HEK293 (cell line): ENCODE measurements at regions not wholly inside any gene's neighbourhood (a gene's known extent, or its start where the extent isn't known, plus 50 kb on each side); places are given as distances from the start of the nearest gene placed in this dataset.

ENCODE experiments used
- CTCF ChIA-PET: fragments of 350-600 bp; formaldehyde crosslinking; extraction: SDS; loops from one replicate; lab custom pipeline; 2021; ENCODE audit warnings: antibody characterized with exemption; lab: Yijun Ruan, JAX
- POLR2A ChIA-PET: fragments of 300-600 bp; formaldehyde crosslinking; extraction: SDS; loops from one replicate; lab custom pipeline; 2020; ENCODE audit warnings: antibody characterized with exemption, inconsistent platforms; lab: Yijun Ruan, JAX
- H3K27ac ChIP-seq: fragments of 200-500 bp; sonication (Bioruptor generic); 2 replicates; pipeline ENCODE4 v1.5.1; 2014; ENCODE audit warnings: low read depth, low read length, control low read depth, inconsistent platforms; ENCODE audit errors: extremely low read depth
- H3K36me3 ChIP-seq, 2 experiments: fragments of 200-500 bp in 1 of 2; sonication (Bioruptor generic) in 1 of 2; 1 replicate in 1 of 2; 2 replicates in 1 of 2; pipeline ENCODE4 v1.5.1; 2014 to 2017; ENCODE audit warnings: inconsistent platforms in 2 of 2, low read length in 2 of 2; ENCODE audit not compliant: control insufficient read depth in 2 of 2, insufficient read depth in 1 of 2
- H3K4me1 ChIP-seq: fragments of 200-500 bp; sonication (Bioruptor generic); 2 replicates; pipeline ENCODE4 v1.5.1; 2014; ENCODE audit warnings: mild to moderate bottlenecking, low read length, inconsistent platforms; ENCODE audit not compliant: control insufficient read depth, insufficient read depth
- H3K4me3 ChIP-seq: 2 replicates; pipeline ENCODE4 v1.5.1; 2011; ENCODE audit warnings: low read depth, mild to moderate bottlenecking, control low read depth, low read length, moderate library complexity
- H3K9me3 ChIP-seq: fragments of 200-500 bp; sonication (Bioruptor generic); 2 replicates; pipeline ENCODE4 v1.5.1; 2014; ENCODE audit warnings: low read depth, low read length, inconsistent platforms; ENCODE audit not compliant: control insufficient read depth, insufficient read depth
- EGR2 ChIP-seq: fragments of 450-650 bp; formaldehyde crosslinking; IDR thresholded peaks from 2 replicates; pipeline ENCODE4 v1.5.1; 2016; ENCODE audit warnings: low read depth, missing biosample characterization, missing genetic modification characterization
- OVOL3 ChIP-seq: fragments of 450-650 bp; formaldehyde crosslinking; IDR thresholded peaks from 2 replicates; pipeline ENCODE4 v1.5.1; 2016; ENCODE audit warnings: missing biosample characterization, missing genetic modification characterization
- REPIN1 ChIP-seq: fragments of 450-650 bp; formaldehyde crosslinking; IDR thresholded peaks from 2 replicates; pipeline ENCODE4 v1.5.1; 2017; ENCODE audit warnings: missing biosample characterization, missing genetic modification characterization, low read depth
- SP3 ChIP-seq: fragments of 450-650 bp; formaldehyde crosslinking; IDR thresholded peaks from 2 replicates; pipeline ENCODE4 v1.5.1; 2016; ENCODE audit warnings: missing biosample characterization, missing genetic modification characterization
- ZBTB17 ChIP-seq: fragments of 450-650 bp; formaldehyde crosslinking; IDR thresholded peaks from 2 replicates; pipeline ENCODE4 v1.5.1; 2016; ENCODE audit warnings: missing biosample characterization, missing genetic modification characterization
- ZFHX2 ChIP-seq: fragments of 450-650 bp; formaldehyde crosslinking; conservative IDR thresholded peaks from 2 replicates; pipeline ENCODE4 v1.5.1; 2016; ENCODE audit warnings: missing biosample characterization, missing genetic modification characterization
- ZFP3 ChIP-seq: fragments of 450-650 bp; formaldehyde crosslinking; IDR thresholded peaks from 2 replicates; pipeline ENCODE4 v1.5.1; 2016; ENCODE audit warnings: low read depth, missing biosample characterization, missing genetic modification characterization
- ZNF138 ChIP-seq: fragments of 450-650 bp; formaldehyde crosslinking; IDR thresholded peaks from 2 replicates; pipeline ENCODE4 v1.5.1; 2016; ENCODE audit warnings: missing biosample characterization, missing genetic modification characterization, borderline replicate concordance
- ZNF169 ChIP-seq: fragments of 450-650 bp; formaldehyde crosslinking; IDR thresholded peaks from 2 replicates; pipeline ENCODE4 v1.5.1; 2016; ENCODE audit warnings: missing biosample characterization, missing genetic modification characterization
- ZNF184 ChIP-seq: fragments of 450-650 bp; IDR thresholded peaks from 2 replicates; pipeline ENCODE4 v1.5.1; 2018; ENCODE audit warnings: missing biosample characterization, mild to moderate bottlenecking, missing genetic modification characterization
- ZNF266 ChIP-seq: fragments of 450-650 bp; formaldehyde crosslinking; IDR thresholded peaks from 2 replicates; pipeline ENCODE4 v1.5.1; 2016; ENCODE audit warnings: missing biosample characterization, missing genetic modification characterization, low read depth
- ZNF292 ChIP-seq: fragments of 450-650 bp; formaldehyde crosslinking; IDR thresholded peaks from 2 replicates; pipeline ENCODE4 v1.5.1; 2016; ENCODE audit warnings: low read depth, missing biosample characterization, missing genetic modification characterization, borderline replicate concordance
- ZNF404 ChIP-seq: fragments of 450-650 bp; formaldehyde crosslinking; IDR thresholded peaks from 2 replicates; pipeline ENCODE4 v1.5.1; 2017; ENCODE audit warnings: missing biosample characterization, missing genetic modification characterization
- ZNF521 ChIP-seq: fragments of 450-650 bp; formaldehyde crosslinking; IDR thresholded peaks from 2 replicates; pipeline ENCODE4 v1.5.1; 2017; ENCODE audit warnings: missing biosample characterization, mild to moderate bottlenecking, missing genetic modification characterization
- ZNF529 ChIP-seq: fragments of 450-650 bp; formaldehyde crosslinking; IDR thresholded peaks from 2 replicates; pipeline ENCODE4 v1.5.1; 2017; ENCODE audit warnings: missing genetic modification characterization, missing biosample characterization; ENCODE audit not compliant: insufficient replicate concordance
- ZNF596 ChIP-seq: fragments of 450-650 bp; IDR thresholded peaks from 2 replicates; pipeline ENCODE4 v1.5.0; 2018; ENCODE audit warnings: missing biosample characterization, mild to moderate bottlenecking, missing genetic modification characterization, moderate library complexity
- ZNF623 ChIP-seq: fragments of 450-650 bp; formaldehyde crosslinking; IDR thresholded peaks from 2 replicates; pipeline ENCODE4 v1.5.1; 2016; ENCODE audit warnings: missing biosample characterization, missing genetic modification characterization
- ZNF639 ChIP-seq: fragments of 450-650 bp; formaldehyde crosslinking; IDR thresholded peaks from 2 replicates; pipeline ENCODE4 v1.5.1; 2016; ENCODE audit warnings: missing biosample characterization, missing genetic modification characterization
- ZNF677 ChIP-seq: fragments of 450-650 bp; IDR thresholded peaks from 2 replicates; pipeline ENCODE4 v1.5.0; 2018; ENCODE audit warnings: missing biosample characterization, mild to moderate bottlenecking, missing genetic modification characterization, moderate library complexity
- ZNF747 ChIP-seq: fragments of 450-650 bp; formaldehyde crosslinking; IDR thresholded peaks from 2 replicates; pipeline ENCODE4 v1.5.1; 2016; ENCODE audit warnings: missing biosample characterization, missing genetic modification characterization
- ZNF76 ChIP-seq: fragments of 450-650 bp; formaldehyde crosslinking; IDR thresholded peaks from 2 replicates; pipeline ENCODE4; 2016; ENCODE audit warnings: low read depth, missing biosample characterization, missing genetic modification characterization, borderline replicate concordance
- ZNF768 ChIP-seq: fragments of 450-650 bp; formaldehyde crosslinking; IDR thresholded peaks from 2 replicates; pipeline ENCODE4 v1.5.1; 2018; ENCODE audit warnings: missing biosample characterization, mild to moderate bottlenecking, missing genetic modification characterization
- ZNF837 ChIP-seq: fragments of 450-650 bp; formaldehyde crosslinking; IDR thresholded peaks from 2 replicates; pipeline ENCODE4 v1.5.1; 2016; ENCODE audit warnings: missing biosample characterization, missing genetic modification characterization
- ZSCAN4 ChIP-seq: fragments of 450-650 bp; formaldehyde crosslinking; IDR thresholded peaks from 2 replicates; pipeline ENCODE4 v1.5.1; 2017; ENCODE audit warnings: missing biosample characterization, missing genetic modification characterization
- TF ChIP-seq, protein P1 (sequence below): fragments of 450-650 bp; formaldehyde crosslinking; IDR thresholded peaks from 2 replicates; pipeline ENCODE4 v1.5.1; 2016; ENCODE audit warnings: missing biosample characterization, missing genetic modification characterization
- TF ChIP-seq, protein P2 (sequence below): fragments of 450-650 bp; formaldehyde crosslinking; IDR thresholded peaks from 2 replicates; pipeline ENCODE4 v1.5.1; 2016; ENCODE audit warnings: missing biosample characterization, missing genetic modification characterization
- TF ChIP-seq, protein P3 (sequence below): fragments of 450-650 bp; formaldehyde crosslinking; IDR thresholded peaks from 2 replicates; pipeline ENCODE4 v1.5.1; 2017; ENCODE audit warnings: missing biosample characterization, missing genetic modification characterization
- TF ChIP-seq, protein P4 (sequence below): fragments of 450-650 bp; formaldehyde crosslinking; IDR thresholded peaks from 2 replicates; pipeline ENCODE4 v1.5.1; 2016; ENCODE audit warnings: missing biosample characterization, missing genetic modification characterization

DNA sequence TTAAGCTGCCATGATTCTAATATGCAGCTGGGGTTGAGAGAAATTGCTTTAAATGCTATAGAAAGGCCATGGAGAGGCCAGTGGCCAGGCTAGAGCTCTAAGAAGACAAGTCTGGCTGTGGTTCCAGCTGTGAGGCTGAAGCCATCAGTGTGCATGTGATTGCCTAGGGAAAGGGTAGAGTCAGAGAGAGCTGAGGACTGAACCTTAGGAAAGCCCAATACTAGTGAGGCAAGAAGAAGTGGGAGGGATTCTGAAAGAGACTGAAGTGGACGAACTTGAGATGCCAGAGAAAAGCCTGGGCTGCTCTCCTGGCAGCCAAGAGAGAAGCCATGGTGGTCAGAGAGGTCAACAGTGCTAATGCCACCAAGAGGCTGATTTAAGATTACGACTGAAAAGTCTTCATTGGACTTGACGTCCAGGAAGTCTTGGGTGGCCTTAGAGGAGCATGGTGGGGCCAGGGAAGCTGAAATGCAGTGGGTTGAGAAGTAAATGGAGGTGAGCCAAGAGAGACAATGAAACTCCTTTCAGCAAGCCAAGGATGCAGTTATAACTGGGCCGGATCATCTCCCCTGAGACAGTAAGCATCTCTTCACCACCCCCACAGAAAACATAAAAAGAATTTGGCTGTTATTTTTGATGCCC, 133.2 kb downstream of the TMEM174 start:
- CTCF ChIA-PET = interaction anchor here (1.0 kb wide), 1 partner anchor 145 kb away, joined by 4 read pairs; no protein-coding TSS in a partner anchor
- TF ChIP-seq ZNF138 (tag by site-specific recombination) (no peak), ZNF169 (tag by site-specific recombination) (no peak), ZNF747 (tag by site-specific recombination) (no peak), ZNF623 (tag by site-specific recombination) (no peak), ZNF76 (tag by site-specific recombination) (no peak), EGR2 (tag by site-specific recombination) (no peak), ZNF292 (tag by site-specific recombination) (no peak), ZNF596 (tag by site-specific recombination) (no peak), OVOL3 (no peak), REPIN1 (tag by site-specific recombination) (no peak), ZFHX2 (tag by site-specific recombination) (no peak), ZNF521 (tag by site-specific recombination) (no peak), ZNF768 (tag by site-specific recombination) (no peak), ZNF266 (tag by site-specific recombination) (no peak)
- TF ChIP-seq, protein P1, sequence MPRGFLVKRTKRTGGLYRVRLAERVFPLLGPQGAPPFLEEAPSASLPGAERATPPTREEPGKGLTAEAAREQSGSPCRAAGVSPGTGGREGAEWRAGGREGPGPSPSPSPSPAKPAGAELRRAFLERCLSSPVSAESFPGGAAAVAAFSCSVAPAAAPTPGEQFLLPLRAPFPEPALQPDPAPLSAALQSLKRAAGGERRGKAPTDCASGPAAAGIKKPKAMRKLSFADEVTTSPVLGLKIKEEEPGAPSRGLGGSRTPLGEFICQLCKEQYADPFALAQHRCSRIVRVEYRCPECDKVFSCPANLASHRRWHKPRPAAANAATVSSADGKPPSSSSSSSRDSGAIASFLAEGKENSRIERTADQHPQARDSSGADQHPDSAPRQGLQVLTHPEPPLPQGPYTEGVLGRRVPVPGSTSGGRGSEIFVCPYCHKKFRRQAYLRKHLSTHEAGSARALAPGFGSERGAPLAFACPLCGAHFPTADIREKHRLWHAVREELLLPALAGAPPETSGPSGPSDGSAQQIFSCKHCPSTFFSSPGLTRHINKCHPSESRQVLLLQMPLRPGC = no peak
- TF ChIP-seq, protein P2, sequence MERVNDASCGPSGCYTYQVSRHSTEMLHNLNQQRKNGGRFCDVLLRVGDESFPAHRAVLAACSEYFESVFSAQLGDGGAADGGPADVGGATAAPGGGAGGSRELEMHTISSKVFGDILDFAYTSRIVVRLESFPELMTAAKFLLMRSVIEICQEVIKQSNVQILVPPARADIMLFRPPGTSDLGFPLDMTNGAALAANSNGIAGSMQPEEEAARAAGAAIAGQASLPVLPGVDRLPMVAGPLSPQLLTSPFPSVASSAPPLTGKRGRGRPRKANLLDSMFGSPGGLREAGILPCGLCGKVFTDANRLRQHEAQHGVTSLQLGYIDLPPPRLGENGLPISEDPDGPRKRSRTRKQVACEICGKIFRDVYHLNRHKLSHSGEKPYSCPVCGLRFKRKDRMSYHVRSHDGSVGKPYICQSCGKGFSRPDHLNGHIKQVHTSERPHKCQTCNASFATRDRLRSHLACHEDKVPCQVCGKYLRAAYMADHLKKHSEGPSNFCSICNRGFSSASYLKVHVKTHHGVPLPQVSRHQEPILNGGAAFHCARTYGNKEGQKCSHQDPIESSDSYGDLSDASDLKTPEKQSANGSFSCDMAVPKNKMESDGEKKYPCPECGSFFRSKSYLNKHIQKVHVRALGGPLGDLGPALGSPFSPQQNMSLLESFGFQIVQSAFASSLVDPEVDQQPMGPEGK = no peak
- Histone ChIP-seq H3K4me1 (peaks cover 8% of the 10 kb centered on the region; the same call in 1 of the 2 replicates), H3K4me3 (no peak overlapping the region), H3K36me3 (no peaks in the 10 kb centered on the region), H3K27ac (no peak overlapping the region), H3K9me3 (no peaks in the 10 kb centered on the region)
- POLR2A ChIA-PET = interaction anchor here (0.8 kb wide), 1 partner anchor 142 kb away, joined by 4 read pairs; the partner anchor contains the start of gene FOXD1

GRCh38 chr5:73305386-73305785, 132.4 kb downstream of the TMEM174 start:
- Histone ChIP-seq H3K4me1 (peaks cover 4% of the 10 kb centered on the region; the same call in 1 of the 2 replicates), H3K9me3 (no peaks in the 10 kb centered on the region), H3K4me3 (no peak overlapping the region), H3K36me3 (no peaks in the 10 kb centered on the region), H3K27ac (no peak overlapping the region)
- ChIA-PET CTCF (no interaction called here), POLR2A (interaction anchor here (0.8 kb wide), 1 partner anchor 143 kb away, joined by 3 read pairs; the partner anchor contains the start of gene FOXD1)
- TF ChIP-seq ZNF404 (tag by site-specific recombination) = no peak
- TF ChIP-seq ZNF184 (tag by site-specific recombination) = no peak
- TF ChIP-seq REPIN1 (tag by site-specific recombination) = no peak
- no peak for TF ChIP-seq SP3 (tag by site-specific recombination)
- no peak for TF ChIP-seq ZNF837
- no peak for TF ChIP-seq ZNF639 (tag by site-specific recombination)
- TF ChIP-seq ZFP3 (tag by site-specific recombination) = no peak
- no peak for TF ChIP-seq ZSCAN4 (tag by site-specific recombination)
- TF ChIP-seq ZNF529 (tag by site-specific recombination) = no peak
- TF ChIP-seq, protein P3, sequence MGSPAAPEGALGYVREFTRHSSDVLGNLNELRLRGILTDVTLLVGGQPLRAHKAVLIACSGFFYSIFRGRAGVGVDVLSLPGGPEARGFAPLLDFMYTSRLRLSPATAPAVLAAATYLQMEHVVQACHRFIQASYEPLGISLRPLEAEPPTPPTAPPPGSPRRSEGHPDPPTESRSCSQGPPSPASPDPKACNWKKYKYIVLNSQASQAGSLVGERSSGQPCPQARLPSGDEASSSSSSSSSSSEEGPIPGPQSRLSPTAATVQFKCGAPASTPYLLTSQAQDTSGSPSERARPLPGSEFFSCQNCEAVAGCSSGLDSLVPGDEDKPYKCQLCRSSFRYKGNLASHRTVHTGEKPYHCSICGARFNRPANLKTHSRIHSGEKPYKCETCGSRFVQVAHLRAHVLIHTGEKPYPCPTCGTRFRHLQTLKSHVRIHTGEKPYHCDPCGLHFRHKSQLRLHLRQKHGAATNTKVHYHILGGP = no peak
- TF ChIP-seq ZNF677 (tag by site-specific recombination) = no peak
- no peak for TF ChIP-seq ZBTB17 (tag by site-specific recombination)
- TF ChIP-seq, protein P4, sequence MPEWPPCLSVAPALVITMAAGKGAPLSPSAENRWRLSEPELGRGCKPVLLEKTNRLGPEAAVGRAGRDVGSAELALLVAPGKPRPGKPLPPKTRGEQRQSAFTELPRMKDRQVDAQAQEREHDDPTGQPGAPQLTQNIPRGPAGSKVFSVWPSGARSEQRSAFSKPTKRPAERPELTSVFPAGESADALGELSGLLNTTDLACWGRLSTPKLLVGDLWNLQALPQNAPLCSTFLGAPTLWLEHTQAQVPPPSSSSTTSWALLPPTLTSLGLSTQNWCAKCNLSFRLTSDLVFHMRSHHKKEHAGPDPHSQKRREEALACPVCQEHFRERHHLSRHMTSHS (tag by site-specific recombination) = no peak
